ENCODE measurements at regions not wholly inside any gene's neighbourhood (a gene's known extent, or its start where the extent isn't known, plus 50 kb on each side); places are given as distances from the start of the nearest gene placed in this dataset.

GRCh38 chr6:41488433-41489119 lies 57.6 kb upstream of the FOXP4 start:
- TF ChIP-seq CTCF (IDR thresholded peaks at IDR 0.05), result no peak
- Histone ChIP-seq H3K4me1 (peaks cover 7% of the 10 kb centered on the region), H3K27me3 (no peaks in the 10 kb centered on the region), H3K36me3 (no peaks in the 10 kb centered on the region), H3K27ac (no peak overlapping the region), H3K9me3 (no peaks in the 10 kb centered on the region), H3K4me3 (no peak overlapping the region)
- intact Hi-C loops (cut with DNase I), result no loop called here
- no peak for DNase-seq
- peak; percentile 47 for ATAC-seq

GRCh38 chr6:41489120-41489851 lies 56.9 kb upstream of the FOXP4 start:
- intact Hi-C loops (cut with DNase I), result no loop called here
- ATAC-seq, result no peak
- Histone ChIP-seq H3K36me3 (no peaks in the 10 kb centered on the region), H3K9me3 (no peaks in the 10 kb centered on the region), H3K27me3 (no peaks in the 10 kb centered on the region), H3K4me1 (peaks cover 7% of the 10 kb centered on the region), H3K27ac (no peak overlapping the region), H3K4me3 (no peak overlapping the region)
- no peak for DNase-seq
- no peak for TF ChIP-seq CTCF (IDR thresholded peaks at IDR 0.05)

- no peaks in the 10 kb centered on the region for H3K36me3 ChIP-seq
- H3K9me3 ChIP-seq, result no peaks in the 10 kb centered on the region
- intact Hi-C loops (cut with DNase I), result no loop called here
- no peaks in the 10 kb centered on the region for H3K27me3 ChIP-seq
- no peak for TF ChIP-seq CTCF (IDR thresholded peaks at IDR 0.05)
- no peak overlapping the region for H3K4me3 ChIP-seq
- ATAC-seq (no peak), DNase-seq (peak; percentile 46)
- H3K27ac ChIP-seq, result no peak overlapping the region
- H3K4me1 ChIP-seq, result peaks cover 7% of the 10 kb centered on the region
Measured at GRCh38 chr6:41492261-41492891, 53.8 kb upstream of the FOXP4 start.

GRCh38 chr6:41494212-41495110 lies 51.7 kb upstream of the FOXP4 start:
- Histone ChIP-seq H3K9me3 (no peaks in the 10 kb centered on the region), H3K27me3 (no peaks in the 10 kb centered on the region), H3K27ac (no peak overlapping the region), H3K4me3 (no peak overlapping the region), H3K36me3 (no peaks in the 10 kb centered on the region), H3K4me1 (no peaks in the 10 kb centered on the region)
- DNase-seq (no peak), ATAC-seq (no peak)
- TF ChIP-seq CTCF (IDR thresholded peaks at IDR 0.05), result no peak
- intact Hi-C loops (cut with DNase I), result no loop called here
